ENCODE measurements at regions not wholly inside any gene's neighbourhood (a gene's known extent, or its start where the extent isn't known, plus 50 kb on each side); places are given as distances from the start of the nearest gene placed in this dataset.

GRCh38 chr7:91566402-91566732, 302.1 kb downstream of the FZD1 start:
- H3K9ac ChIP-seq (ENCODE audit: insufficient read depth in 1 of 2, low read depth in 2 of 2, low read length in 2 of 2): no peak overlapping the region
- H3K27ac ChIP-seq (ENCODE audit: extremely low read depth, low read depth, low read length): no peak overlapping the region
- peaks cover 0 to 14% of the 10 kb centered on the region in 2 experiments; a peak in 2 of 5 replicates for H3K27me3 ChIP-seq (ENCODE audit: control insufficient read depth in 2 of 2, insufficient read depth in 2 of 2, low read length in 2 of 2)
- ATAC-seq (no peak), FAIRE-seq (no peak), DNase-seq (ENCODE audit: extremely low read depth in 1 of 4, low spot score in 3 of 4) (no peak)
- in situ Hi-C loops (cut with MboI) (no loop called here), intact Hi-C loops (cut with micrococcal nuclease) (no loop called here)
- no TSS peak for BruUV-seq (replicated peaks)
- TF ChIP-seq FOXA3 (CRISPR knock-in tag; conservative IDR thresholded peaks at IDR 0.05 in 1 of 2, IDR thresholded peaks at IDR 0.05 in 1 of 2) (no peak), HMBOX1 (IDR thresholded peaks at IDR 0.05) (no peak), SMC3 (conservative IDR thresholded peaks at IDR 0.05; ENCODE audit: insufficient read depth, low read depth, low read length) (no peak), ZSCAN32 (CRISPR knock-in tag; IDR thresholded peaks at IDR 0.05) (no peak), ZFP1 (CRISPR knock-in tag; IDR thresholded peaks at IDR 0.05) (no peak), CCAR2 (IDR thresholded peaks at IDR 0.05; ENCODE audit: low read depth, low read length) (no peak)
- H3K4me2 ChIP-seq (ENCODE audit: insufficient read depth, low read length): no peak overlapping the region
- no peaks in the 10 kb centered on the region for H3K9me1 ChIP-seq (ENCODE audit: control insufficient read depth, insufficient read depth, low read length)
- H4K20me1 ChIP-seq (replicated peaks; ENCODE audit: control insufficient read depth, insufficient read depth, low read length): no peaks in the 10 kb centered on the region
- 45% methylated on average over 3 of the region's 3 CpGs for WGBS (ENCODE audit: insufficient coverage, low coverage, missing lambda C conversion rate)
- POLR2A ChIA-PET: no interaction called here
- no peaks in the 10 kb centered on the region for H3K79me2 ChIP-seq (ENCODE audit: control insufficient read depth, insufficient read depth, low read length)
- no peaks in the 10 kb centered on the region; a peak in 2 of 5 replicates for H3K4me1 ChIP-seq (replicated peaks in 1 of 2; ENCODE audit: control insufficient read depth in 2 of 2, insufficient read depth in 2 of 2, low read length in 2 of 2)
- H2AFZ ChIP-seq (ENCODE audit: low read depth, low read length): no peak overlapping the region
- no peak overlapping the region for H3K4me3 ChIP-seq
- H3K36me3 ChIP-seq (ENCODE audit: control insufficient read depth, insufficient read depth, low read length): no peaks in the 10 kb centered on the region
- CTCF ChIA-PET (ENCODE audit: low intra/inter-chr PET ratio): no interaction called here
- no peaks in the 10 kb centered on the region for H3K9me3 ChIP-seq (replicated peaks; ENCODE audit: control insufficient read depth, insufficient read depth, low read depth, low read length)
